NT2/D1 (cell line): ENCODE measurements at regions not wholly inside any gene's neighbourhood (a gene's known extent, or its start where the extent isn't known, plus 50 kb on each side); places are given as distances from the start of the nearest gene placed in this dataset.

Experiments
- SUZ12 ChIP-seq: IDR thresholded peaks from 2 replicates; pipeline ENCODE4 v1.6.1; 2011; ENCODE audit not compliant: insufficient read length, insufficient read depth; ENCODE audit errors: extremely low read depth
- YY1 ChIP-seq: IDR thresholded peaks from 2 replicates; pipeline ENCODE4 v1.6.1; 2011; ENCODE audit not compliant: insufficient read length, insufficient read depth

DNA sequence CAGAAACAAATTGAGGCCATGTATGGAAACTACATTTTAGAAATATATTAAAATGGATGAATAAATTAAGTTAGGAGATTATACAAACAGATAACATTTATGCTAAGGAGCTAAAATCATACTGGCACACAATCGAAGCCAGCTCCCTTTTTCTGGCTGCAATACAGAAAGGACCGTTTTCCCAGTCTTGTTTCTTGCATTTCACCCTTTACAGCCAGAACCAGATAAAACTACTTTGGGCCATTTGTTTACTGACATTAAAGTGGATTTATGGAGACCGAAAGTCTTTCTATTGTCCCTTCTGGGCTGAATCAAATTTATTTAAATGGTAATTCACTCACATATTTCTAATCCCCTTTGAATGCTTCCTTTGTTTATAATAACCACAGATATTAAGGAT is 50.1 kb upstream of the CNTN3 start:
- no peak for TF ChIP-seq SUZ12
- TF ChIP-seq YY1: no peak
